ENCODE measurements at regions not wholly inside any gene's neighbourhood (a gene's known extent, or its start where the extent isn't known, plus 50 kb on each side); places are given as distances from the start of the nearest gene placed in this dataset.
A peak's percentile ranks its signal among the peaks of the same experiment; 100 is the strongest.

DNA sequence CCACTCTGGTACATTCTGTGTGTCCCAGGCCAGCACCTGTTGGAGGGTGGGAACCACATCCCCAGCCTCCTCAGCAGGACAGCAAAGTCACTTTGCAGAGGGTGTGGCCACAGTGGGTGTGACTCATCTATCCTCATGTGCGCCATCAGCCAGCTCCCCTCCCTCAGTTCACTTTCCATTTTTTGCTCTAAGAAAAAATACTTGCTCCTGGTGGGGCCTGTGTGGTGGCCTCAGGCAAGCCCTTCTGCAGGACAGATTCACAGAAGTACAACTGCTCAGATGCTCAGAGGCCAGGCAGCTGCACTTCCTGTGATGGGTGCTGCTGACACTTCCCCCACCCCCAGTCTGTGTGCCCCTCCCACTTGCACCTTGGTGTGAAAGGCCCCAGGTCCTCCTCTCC lies 78.3 kb upstream of the ALDH1L1 start:
- DNase-seq: peak; percentile 40
- no peak for TF ChIP-seq EZH2 (IDR thresholded peaks at IDR 0.05; ENCODE audit: insufficient read depth, poor library complexity, severe bottlenecking)
- TF ChIP-seq EZH2phosphoT487 (IDR thresholded peaks at IDR 0.05; ENCODE audit: insufficient read depth, low read depth): no peak
- no peaks in the 10 kb centered on the region for H4K20me1 ChIP-seq (ENCODE audit: insufficient read depth)

GRCh38 chr3:126257984-126258383 lies 77.6 kb upstream of the ALDH1L1 start:
- no peaks in the 10 kb centered on the region for H3K9me3 ChIP-seq (ENCODE audit: low read depth)
- H3K4me2 ChIP-seq (ENCODE audit: unreplicated experiment): no peak overlapping the region
- H3K4me1 ChIP-seq (ENCODE audit: insufficient read depth): peaks cover 12% of the 10 kb centered on the region; the same call in 1 of the 2 replicates
- no peak overlapping the region for H2AFZ ChIP-seq
- 82 to 86% methylated on average over 3 of the region's 3 CpGs for WGBS, 2 experiments (ENCODE audit: low coverage in 1 of 2, low lambda C conversion rate in 2 of 2, missing lambda C conversion rate in 2 of 2)
- no peaks in the 10 kb centered on the region for H4K20me1 ChIP-seq (ENCODE audit: insufficient read depth)
- TF ChIP-seq EZH2 (IDR thresholded peaks at IDR 0.05; ENCODE audit: insufficient read depth, poor library complexity, severe bottlenecking) (no peak), EZH2phosphoT487 (IDR thresholded peaks at IDR 0.05; ENCODE audit: insufficient read depth, low read depth) (no peak)
- no peaks in the 10 kb centered on the region for H3K9me2 ChIP-seq (ENCODE audit: insufficient read depth)
- no peak for DNase-seq
- in situ Hi-C loops (cut with MboI): no loop called here
- H3K27me3 ChIP-seq (replicated peaks; ENCODE audit: insufficient read depth): no peaks in the 10 kb centered on the region
- no peaks in the 10 kb centered on the region for H3K36me3 ChIP-seq (ENCODE audit: low read depth)
- no peaks in the 10 kb centered on the region for H3F3A ChIP-seq (ENCODE audit: insufficient read depth)
- H3K4me3 ChIP-seq: no peak overlapping the region
- no peaks in the 10 kb centered on the region for H3K79me2 ChIP-seq (ENCODE audit: insufficient read depth)
- H3K9ac ChIP-seq: no peak overlapping the region
- H3K27ac ChIP-seq: no peak overlapping the region

More for the DNA sequence above, 78.3 kb upstream of the ALDH1L1 start:
- Histone ChIP-seq H3K4me3 (no peak overlapping the region), H3K9me3 (ENCODE audit: low read depth) (no peaks in the 10 kb centered on the region), H3K36me3 (ENCODE audit: low read depth) (no peaks in the 10 kb centered on the region), H3F3A (ENCODE audit: insufficient read depth) (no peaks in the 10 kb centered on the region), H3K9ac (no peak overlapping the region), H3K27ac (no peak overlapping the region), H3K9me2 (ENCODE audit: insufficient read depth) (no peaks in the 10 kb centered on the region), H2AFZ (no peak overlapping the region), H3K79me2 (ENCODE audit: insufficient read depth) (no peaks in the 10 kb centered on the region), H3K4me1 (ENCODE audit: insufficient read depth) (peaks cover 12% of the 10 kb centered on the region; the same call in 1 of the 2 replicates), H3K4me2 (ENCODE audit: unreplicated experiment) (no peak overlapping the region), H3K27me3 (replicated peaks; ENCODE audit: insufficient read depth) (no peaks in the 10 kb centered on the region)
- in situ Hi-C loops (cut with MboI): no loop called here
- 39 to 67% methylated on average over 1 of the region's 1 CpG for WGBS, 2 experiments (ENCODE audit: low coverage in 1 of 2, low lambda C conversion rate in 2 of 2, missing lambda C conversion rate in 2 of 2)

- WGBS, 2 experiments (ENCODE audit: low coverage in 1 of 2, low lambda C conversion rate in 2 of 2, missing lambda C conversion rate in 2 of 2): 86 to 92% methylated on average over 11 of the region's 11 CpGs
Measured at GRCh38 chr3:126257174-126257573, 76.8 kb upstream of the ALDH1L1 start.

DNA sequence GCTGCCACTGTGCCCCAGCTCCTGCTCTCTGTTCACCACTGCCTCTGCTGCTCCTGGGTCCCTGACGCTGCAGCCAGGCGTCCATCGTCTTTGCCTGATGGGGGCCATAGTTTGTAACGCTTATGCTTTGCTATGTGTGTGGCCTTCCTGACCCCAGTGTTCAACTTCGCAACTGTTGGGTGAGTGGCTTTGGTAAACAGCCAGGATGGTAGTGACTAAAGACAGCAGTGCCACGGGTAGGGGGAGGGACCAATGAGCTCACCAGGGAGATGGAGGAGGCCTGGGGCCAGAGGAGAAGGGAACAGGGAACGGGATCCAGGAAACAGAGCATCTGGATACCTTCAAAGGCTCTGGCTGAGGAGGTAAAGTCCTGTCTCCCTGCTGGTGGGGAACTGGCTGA lies 75.9 kb upstream of the ALDH1L1 start:
- TF ChIP-seq EZH2phosphoT487 (IDR thresholded peaks at IDR 0.05; ENCODE audit: insufficient read depth, low read depth) (no peak), EZH2 (IDR thresholded peaks at IDR 0.05; ENCODE audit: insufficient read depth, poor library complexity, severe bottlenecking) (no peak)
- in situ Hi-C loops (cut with MboI): no loop called here
- Histone ChIP-seq H3K27me3 (replicated peaks; ENCODE audit: insufficient read depth) (no peaks in the 10 kb centered on the region), H3K9me3 (ENCODE audit: low read depth) (no peaks in the 10 kb centered on the region), H4K20me1 (ENCODE audit: insufficient read depth) (no peaks in the 10 kb centered on the region), H3K9me2 (ENCODE audit: insufficient read depth) (no peaks in the 10 kb centered on the region), H3K4me3 (no peak overlapping the region), H3K79me2 (ENCODE audit: insufficient read depth) (no peaks in the 10 kb centered on the region), H3K27ac (no peak overlapping the region), H3K4me2 (ENCODE audit: unreplicated experiment) (no peak overlapping the region), H3K9ac (no peak overlapping the region), H3K4me1 (ENCODE audit: insufficient read depth) (peaks cover 11% of the 10 kb centered on the region; the same call in 1 of the 2 replicates), H3F3A (ENCODE audit: insufficient read depth) (no peaks in the 10 kb centered on the region), H2AFZ (no peak overlapping the region), H3K36me3 (ENCODE audit: low read depth) (no peaks in the 10 kb centered on the region)
- peak; percentile 28 for DNase-seq
- 64 to 69% methylated on average over 6 to 7 of the region's 7 CpGs for WGBS, 2 experiments (ENCODE audit: low coverage in 1 of 2, low lambda C conversion rate in 2 of 2, missing lambda C conversion rate in 2 of 2)

More at GRCh38 chr3:126257174-126257573, 76.8 kb upstream of the ALDH1L1 start:
- H2AFZ ChIP-seq: no peak overlapping the region
- H3K27me3 ChIP-seq (replicated peaks; ENCODE audit: insufficient read depth): no peaks in the 10 kb centered on the region
- no peaks in the 10 kb centered on the region for H3K9me2 ChIP-seq (ENCODE audit: insufficient read depth)
- no peaks in the 10 kb centered on the region for H3K79me2 ChIP-seq (ENCODE audit: insufficient read depth)
- no peak overlapping the region for H3K4me2 ChIP-seq (ENCODE audit: unreplicated experiment)
- H3F3A ChIP-seq (ENCODE audit: insufficient read depth): no peaks in the 10 kb centered on the region
- no peaks in the 10 kb centered on the region for H3K9me3 ChIP-seq (ENCODE audit: low read depth)
- no peak overlapping the region for H3K9ac ChIP-seq
- no peak overlapping the region for H3K4me3 ChIP-seq
- H3K36me3 ChIP-seq (ENCODE audit: low read depth): no peaks in the 10 kb centered on the region
- H4K20me1 ChIP-seq (ENCODE audit: insufficient read depth): no peaks in the 10 kb centered on the region
- TF ChIP-seq EZH2 (IDR thresholded peaks at IDR 0.05; ENCODE audit: insufficient read depth, poor library complexity, severe bottlenecking) (no peak), EZH2phosphoT487 (IDR thresholded peaks at IDR 0.05; ENCODE audit: insufficient read depth, low read depth) (no peak)
- DNase-seq: no peak
- in situ Hi-C loops (cut with MboI): no loop called here
- H3K27ac ChIP-seq: no peak overlapping the region
- H3K4me1 ChIP-seq (ENCODE audit: insufficient read depth): peaks cover 12% of the 10 kb centered on the region; the same call in 1 of the 2 replicates

DNA sequence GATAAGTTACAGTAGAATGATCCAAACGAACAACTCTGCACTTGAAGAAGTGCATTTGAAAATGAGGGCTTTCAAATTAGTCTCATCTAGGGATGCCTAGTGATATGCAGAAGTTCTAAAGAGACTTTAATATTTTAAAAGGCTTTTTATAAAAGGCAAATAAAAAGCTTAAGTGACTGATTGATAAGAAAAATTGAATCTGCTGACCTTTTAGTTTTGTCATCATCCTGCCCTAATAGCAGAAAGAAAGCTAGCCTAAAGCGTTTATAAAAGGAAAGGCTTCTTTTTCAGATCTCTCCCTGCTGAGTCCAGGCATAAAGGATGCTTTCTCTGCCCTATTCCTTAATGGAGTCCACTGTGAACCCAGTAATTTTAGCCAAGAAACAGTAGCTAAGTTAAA lies 72.7 kb upstream of the ALDH1L1 start:
- Histone ChIP-seq H3K4me3 (no peak overlapping the region), H3K9me2 (ENCODE audit: insufficient read depth) (no peaks in the 10 kb centered on the region), H3K9me3 (ENCODE audit: low read depth) (no peaks in the 10 kb centered on the region), H3K9ac (no peak overlapping the region), H3K79me2 (ENCODE audit: insufficient read depth) (no peaks in the 10 kb centered on the region), H3K4me2 (ENCODE audit: unreplicated experiment) (no peak overlapping the region), H3K4me1 (ENCODE audit: insufficient read depth) (no peaks in the 10 kb centered on the region), H3K27me3 (replicated peaks; ENCODE audit: insufficient read depth) (no peaks in the 10 kb centered on the region), H3K36me3 (ENCODE audit: low read depth) (no peaks in the 10 kb centered on the region), H3F3A (ENCODE audit: insufficient read depth) (no peaks in the 10 kb centered on the region), H3K27ac (no peak overlapping the region), H4K20me1 (ENCODE audit: insufficient read depth) (no peaks in the 10 kb centered on the region), H2AFZ (no peak overlapping the region)
- TF ChIP-seq EZH2phosphoT487 (IDR thresholded peaks at IDR 0.05; ENCODE audit: insufficient read depth, low read depth) (no peak), EZH2 (IDR thresholded peaks at IDR 0.05; ENCODE audit: insufficient read depth, poor library complexity, severe bottlenecking) (no peak)
- no peak for DNase-seq
- 51 to 53% methylated on average over 2 of the region's 2 CpGs for WGBS, 2 experiments (ENCODE audit: low coverage in 1 of 2, low lambda C conversion rate in 2 of 2, missing lambda C conversion rate in 2 of 2)
- in situ Hi-C loops (cut with MboI): no loop called here

Measured in GM23248 (cell line).